ENCODE measurements at regions not wholly inside any gene's neighbourhood (a gene's known extent, or its start where the extent isn't known, plus 50 kb on each side); places are given as distances from the start of the nearest gene placed in this dataset.
"Not testable (repeated sequence)": the region's sequence is repeated elsewhere in the genome, so short reads cannot be mapped to it uniquely, and the experiment has no call there.

- DNase-seq = no peak
These were observed 58.0 kb upstream of the EFCAB3 start for GRCh38 chr17:62322313-62322712.

GRCh38 chr17:62321451-62321850 lies 58.9 kb upstream of the EFCAB3 start:
- DNase-seq = no peak

DNA sequence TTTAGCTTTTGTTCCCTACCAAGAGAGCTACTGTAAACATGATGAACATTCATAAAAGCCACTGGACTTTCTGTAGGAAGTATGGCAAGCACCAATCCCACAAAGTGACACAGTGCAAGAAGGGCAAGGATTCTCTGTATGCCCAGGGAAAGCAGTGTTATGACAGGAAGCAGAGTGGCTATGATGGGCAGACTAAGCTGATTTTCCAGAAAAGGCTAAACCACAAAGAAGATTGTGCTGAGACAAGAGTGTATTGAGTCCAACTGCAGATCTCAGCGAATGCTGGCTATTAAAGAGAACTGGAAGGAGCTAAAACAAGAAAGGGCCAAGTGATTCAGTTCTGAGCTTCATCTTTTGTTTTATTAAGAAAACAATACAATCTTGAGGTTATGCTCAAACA lies 60.5 kb upstream of the EFCAB3 start:
- no peak for DNase-seq

DNA sequence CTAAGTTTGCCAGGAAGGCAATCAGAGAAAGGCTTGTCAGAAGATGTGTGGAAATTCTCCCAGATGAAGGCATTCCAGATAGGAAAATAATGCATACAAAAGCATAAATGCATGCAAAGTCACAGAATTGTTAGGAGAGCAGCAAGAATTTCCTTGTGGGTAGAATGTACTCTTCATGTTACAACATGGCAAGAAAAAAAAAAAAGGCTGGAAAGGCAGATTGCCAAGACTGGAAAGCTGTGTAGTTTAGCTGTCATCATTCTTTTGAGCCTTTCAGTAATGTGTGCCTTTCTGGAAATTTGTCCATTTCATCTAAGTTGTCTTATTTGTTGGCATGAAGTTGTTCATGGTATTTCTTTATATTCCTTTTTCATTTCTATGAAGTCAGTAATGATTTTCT lies 71.0 kb upstream of the EFCAB3 start:
- DNase-seq = no peak

- no peak for DNase-seq
These were observed 73.2 kb upstream of the EFCAB3 start for GRCh38 chr17:62307196-62307595.

DNA sequence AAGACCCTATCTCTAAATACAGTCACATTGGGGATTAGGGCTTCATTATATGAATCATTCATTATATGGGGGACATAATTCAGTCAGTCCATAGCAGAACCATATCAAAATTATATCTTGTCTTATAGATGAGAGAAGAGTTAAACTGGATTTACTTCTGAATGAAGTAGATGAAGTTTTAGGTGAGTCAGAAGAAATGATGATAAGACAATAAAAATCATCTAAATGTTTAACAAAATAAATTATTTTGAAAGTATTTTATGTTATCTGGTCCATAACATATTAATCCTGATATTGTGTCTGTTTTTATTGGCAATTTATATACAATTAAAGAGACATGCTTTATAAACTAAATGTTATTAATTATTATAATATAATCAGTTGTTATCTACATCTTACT lies 76.9 kb upstream of the EFCAB3 start:
- no peak for DNase-seq

- DNase-seq = no peak
These were observed 79.7 kb upstream of the EFCAB3 start for GRCh38 chr17:62300697-62301096.

- not testable (repeated sequence) for DNase-seq
These were observed 105.1 kb upstream of the EFCAB3 start for GRCh38 chr17:62275290-62275689.

DNA sequence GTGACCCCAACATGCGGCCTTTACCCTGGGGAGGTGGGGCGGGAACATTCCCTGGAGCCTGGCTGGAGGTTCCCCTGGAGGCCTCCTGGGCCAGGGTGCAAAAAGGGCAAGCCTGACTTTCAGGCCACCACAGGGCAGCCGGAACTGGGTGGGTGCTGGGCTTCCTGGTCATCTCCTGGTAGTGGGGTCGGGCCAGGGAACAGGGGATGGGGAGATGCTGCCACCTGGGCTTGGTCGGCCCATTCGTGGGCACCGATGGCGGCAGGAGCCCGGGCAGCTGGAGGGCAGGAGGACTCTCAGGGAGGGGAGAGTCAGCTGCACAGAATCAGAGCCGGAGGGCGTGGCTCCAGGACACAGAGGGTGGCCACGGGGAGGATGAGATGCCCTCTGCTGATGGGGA lies 112.0 kb upstream of the EFCAB3 start:
- DNase-seq = not testable (repeated sequence)

DNA sequence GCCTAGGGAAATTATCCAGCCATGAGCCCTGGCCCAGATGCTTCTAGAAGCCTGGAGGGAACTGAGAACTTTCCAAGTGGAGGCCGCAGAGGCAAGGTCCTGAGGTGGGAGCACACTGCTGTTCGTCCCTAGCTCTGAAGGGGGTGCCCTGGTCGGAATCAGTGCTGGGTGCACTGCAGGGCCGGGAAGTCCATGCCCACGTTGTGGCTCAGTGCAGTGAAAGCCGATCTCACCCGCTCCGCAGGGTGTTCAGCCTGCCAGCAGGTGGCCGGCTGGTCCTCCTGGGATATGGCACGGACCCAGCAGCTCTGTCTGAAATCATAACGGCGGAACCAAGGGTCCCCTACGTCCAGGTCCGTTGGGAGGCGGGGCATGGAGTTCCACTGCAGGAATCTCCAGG lies 115.4 kb upstream of the EFCAB3 start:
- DNase-seq = not testable (repeated sequence)

- not testable (repeated sequence) for DNase-seq
These were observed 124.6 kb upstream of the EFCAB3 start for GRCh38 chr17:62255791-62256190.

GRCh38 chr17:62242076-62242475 lies 138.3 kb upstream of the EFCAB3 start:
- not testable (repeated sequence) for DNase-seq

DNA sequence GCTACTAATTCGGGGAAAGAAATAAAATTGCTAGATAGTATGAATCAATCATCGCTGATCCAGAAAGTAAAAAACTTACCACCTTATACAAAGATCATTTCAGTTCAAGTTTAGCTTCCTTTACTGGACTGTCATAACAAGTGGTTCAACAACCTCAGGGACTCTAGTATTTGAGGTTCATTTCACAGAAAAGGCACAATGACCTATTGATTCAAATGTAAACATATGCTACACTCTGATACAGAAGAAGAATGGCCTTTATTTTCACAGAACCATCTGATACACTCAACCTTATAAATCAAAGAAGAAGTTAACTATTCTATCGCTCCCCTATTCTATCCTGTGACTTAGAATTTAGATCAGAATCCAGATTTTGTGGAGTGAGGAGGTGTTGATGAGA lies 140.8 kb upstream of the EFCAB3 start:
- DNase-seq = not testable (repeated sequence)

DNA sequence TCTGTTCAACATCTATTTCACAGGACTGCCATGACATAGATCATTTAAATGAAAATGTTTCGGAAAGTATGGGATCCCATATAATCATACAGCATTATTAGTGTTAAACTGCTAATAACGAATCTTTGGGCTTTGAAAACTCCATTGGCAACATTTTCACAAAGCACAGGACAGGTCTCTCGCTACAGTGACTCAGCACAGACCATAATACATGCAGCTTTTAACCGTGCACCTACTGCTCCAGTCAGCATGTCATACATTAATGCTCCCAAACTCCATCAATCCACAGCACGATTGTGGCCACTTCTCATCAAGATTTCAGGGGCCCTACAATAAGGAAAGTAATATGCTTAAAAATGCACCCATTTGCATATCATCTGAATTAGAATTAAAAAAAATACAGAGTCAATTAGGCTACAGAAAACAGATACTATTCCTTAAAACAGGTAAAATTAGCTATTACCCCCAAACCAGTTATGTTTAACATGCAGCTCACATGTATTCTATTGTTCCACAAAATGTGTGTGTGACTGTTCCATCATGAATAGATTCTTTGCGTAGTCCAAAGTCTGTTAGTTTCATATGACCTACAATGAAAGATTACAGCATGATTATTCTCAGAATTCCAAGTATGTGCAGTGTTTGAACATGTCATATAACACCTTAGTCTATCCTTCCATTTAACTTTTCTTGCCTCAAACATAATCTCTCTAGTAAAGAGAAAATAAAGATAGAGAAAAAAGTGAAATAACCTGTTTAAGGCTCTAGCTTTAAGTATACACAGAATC lies 141.6 kb upstream of the EFCAB3 start:
- DNase-seq = not testable (repeated sequence)

DNA sequence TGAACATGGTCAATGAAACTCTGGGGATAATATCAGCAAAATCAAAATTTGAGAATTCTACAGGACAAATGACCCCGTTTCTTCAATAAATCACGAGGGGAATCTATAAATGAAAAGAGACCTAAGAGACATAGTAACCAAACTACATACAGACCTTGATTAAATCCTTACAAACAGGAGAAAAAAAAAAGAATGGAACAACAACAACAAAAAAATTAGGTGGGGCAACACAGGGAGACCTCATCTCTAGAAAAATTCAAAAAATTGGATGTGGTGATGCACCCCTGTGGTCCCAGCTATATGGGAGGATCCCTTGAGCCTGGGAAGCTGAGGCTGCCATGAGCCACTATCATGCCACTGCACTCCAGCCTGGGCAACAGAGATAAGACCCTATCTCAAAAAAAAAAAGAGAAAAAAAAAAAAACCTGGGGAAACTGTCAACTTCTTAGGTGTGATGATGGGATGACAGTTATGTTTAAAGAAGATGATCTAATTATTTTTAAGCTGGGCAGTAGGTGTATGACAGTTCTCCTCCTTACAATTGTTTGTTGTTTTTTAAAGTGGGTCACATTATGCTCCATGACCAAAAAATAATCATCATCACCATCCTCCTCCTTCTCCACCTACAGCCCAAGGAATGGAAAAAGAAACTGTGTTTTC lies 146.4 kb upstream of the EFCAB3 start:
- DNase-seq = not testable (repeated sequence)

DNA sequence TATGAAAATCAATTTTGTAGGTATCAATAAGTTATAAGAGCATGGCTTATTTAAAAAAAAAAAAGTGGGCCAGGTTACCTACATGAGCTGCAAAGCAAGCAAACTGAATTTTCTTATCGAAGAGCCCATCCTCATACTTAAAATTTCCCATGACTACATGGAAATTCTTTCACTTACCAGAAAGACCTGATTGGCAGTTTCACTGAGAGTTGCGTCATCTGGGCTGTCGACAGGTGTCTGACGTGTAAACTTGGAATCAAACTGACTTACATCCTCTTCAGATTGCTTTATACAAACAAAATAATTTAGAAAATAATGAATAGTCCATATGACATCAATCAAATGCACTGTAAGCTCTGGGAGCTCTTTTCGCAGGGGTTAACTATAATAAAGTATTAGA lies 149.1 kb upstream of the EFCAB3 start:
- DNase-seq = not testable (repeated sequence)

- DNase-seq = not testable (repeated sequence)
These were observed 153.6 kb upstream of the EFCAB3 start for GRCh38 chr17:62226610-62227240.

- DNase-seq = not testable (repeated sequence)
These were observed 156.8 kb upstream of the EFCAB3 start for GRCh38 chr17:62223585-62223984.

DNA sequence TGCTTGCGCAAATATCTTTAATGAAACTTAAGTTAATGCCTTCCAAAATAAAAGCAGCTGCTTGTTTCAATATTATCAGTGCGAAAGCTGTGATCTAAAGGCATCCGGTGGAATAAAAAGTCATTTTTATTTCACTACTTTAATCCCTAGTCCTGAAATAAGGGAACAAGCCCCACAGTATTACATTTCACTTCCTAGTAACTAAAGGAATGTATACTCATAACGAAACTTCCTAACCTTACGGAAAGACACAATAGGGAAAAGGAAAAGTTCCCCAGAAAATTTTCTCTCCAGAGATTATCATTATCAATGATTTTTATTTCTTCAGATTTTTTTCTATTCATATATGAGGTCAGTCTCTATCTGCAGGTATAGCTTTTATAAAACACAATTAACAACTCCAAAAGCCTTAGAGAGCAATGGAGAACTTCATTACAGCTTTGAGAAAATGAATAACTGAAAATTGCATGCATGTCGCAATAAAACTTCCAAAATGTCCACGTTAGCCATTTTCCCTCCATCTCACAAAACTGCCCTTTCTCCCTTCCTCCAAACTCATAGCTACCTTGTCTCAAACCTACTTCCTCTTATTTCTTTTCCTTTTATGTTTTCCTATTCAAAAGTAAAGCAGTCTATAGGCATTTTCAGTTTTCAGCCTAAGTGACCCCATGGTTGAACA lies 154.3 kb upstream of the MED13 start:
- DNase-seq = no peak

DNA sequence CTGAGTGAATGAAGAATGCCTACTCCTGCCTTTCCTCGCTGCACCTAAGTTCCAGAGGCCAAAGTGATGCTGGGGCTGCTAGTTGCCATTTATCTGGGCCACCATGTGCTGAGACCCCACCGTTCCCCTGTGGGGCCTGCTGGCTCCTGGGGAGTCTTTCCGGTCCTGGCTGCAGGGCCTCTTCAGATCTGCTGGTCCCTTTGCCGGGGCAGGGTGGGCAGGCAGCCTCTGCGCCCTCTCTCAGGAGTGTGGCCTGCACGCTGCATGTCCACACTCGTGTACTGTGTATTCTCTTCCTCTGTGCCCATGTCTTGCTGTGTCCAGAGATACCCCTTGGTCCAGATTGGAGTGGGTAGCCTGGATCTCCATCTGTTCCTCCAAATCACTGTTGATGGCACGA lies 151.8 kb upstream of the MED13 start:
- no peak for DNase-seq

GRCh38 chr17:62215891-62216290 lies 150.8 kb upstream of the MED13 start:
- not testable (repeated sequence) for DNase-seq

GRCh38 chr17:62206550-62206949 lies 141.5 kb upstream of the MED13 start:
- no peak for DNase-seq

DNA sequence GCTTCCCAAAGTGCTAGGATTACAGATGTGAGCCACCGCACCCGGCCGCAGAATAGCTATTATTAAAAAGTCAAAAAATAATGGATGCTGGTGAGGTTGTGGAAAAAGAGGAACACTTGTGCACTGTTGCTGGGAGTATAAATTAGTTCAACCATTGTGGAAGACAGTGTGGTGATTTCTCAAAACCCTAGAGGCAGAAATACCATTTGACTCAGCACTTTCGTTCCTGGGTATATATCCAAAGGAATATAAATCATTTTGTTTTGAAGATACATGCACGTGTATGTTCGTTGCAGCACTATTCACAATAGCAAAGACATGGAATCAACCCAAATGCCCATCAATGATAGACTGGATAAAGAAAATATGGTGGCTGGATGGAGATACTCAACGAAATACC lies 132.1 kb upstream of the MED13 start:
- DNase-seq = not testable (repeated sequence)

Data from T1000 (cell line).